Nephron (organoid): ENCODE measurements at regions not wholly inside any gene's neighbourhood (a gene's known extent, or its start where the extent isn't known, plus 50 kb on each side); places are given as distances from the start of the nearest gene placed in this dataset.

ENCODE experiments used
- H3K27ac Mint-ChIP-seq, 3 experiments: 2 replicates each; pipeline ENCODE4 v1.8.0; 2020; ENCODE audit warnings: mixed read lengths in 3 of 3, mild to moderate bottlenecking in 2 of 3, moderate library complexity in 1 of 3
- H3K27me3 Mint-ChIP-seq: 2 replicates; pipeline ENCODE4 v1.8.0; 2021; ENCODE audit warnings: low read depth, mild to moderate bottlenecking, moderate library complexity, mixed read lengths
- H3K36me3 Mint-ChIP-seq: 2 replicates; pipeline ENCODE4 v1.8.0; 2020; ENCODE audit warnings: low read depth, mixed read lengths
- H3K4me1 Mint-ChIP-seq: 2 replicates; pipeline ENCODE4 v1.8.0; 2020; ENCODE audit warnings: mixed read lengths
- H3K4me3 Mint-ChIP-seq, 3 experiments: 2 replicates each; pipeline ENCODE4 v1.8.0; 2020; ENCODE audit warnings: mild to moderate bottlenecking in 3 of 3, mixed read lengths in 3 of 3, moderate library complexity in 2 of 3
- H3K9me3 Mint-ChIP-seq: 2 replicates; pipeline ENCODE4 v1.8.0; 2020; ENCODE audit warnings: mixed read lengths
- CTCF ChIP-seq, 3 experiments: fragments of 200-600 bp; sonication (generic); IDR thresholded peaks; one replicate each; pipeline ENCODE4 v1.5.0; 2021; ENCODE audit warnings: antibody characterized with exemption in 3 of 3; ENCODE audit not compliant: unreplicated experiment in 3 of 3

GRCh38 chr20:60953321-60953720 is 298.7 kb upstream of the CDH4 start:
- no peak overlapping the region for H3K27ac Mint-ChIP-seq

GRCh38 chr20:60955706-60956105 is 296.4 kb upstream of the CDH4 start:
- TF ChIP-seq CTCF (IDR thresholded peaks at IDR 0.05; ENCODE audit: unreplicated experiment in 3 of 3): no peak
- Mint-ChIP-seq H3K4me3 (no peak overlapping the region), H3K36me3 (no peaks in the 10 kb centered on the region), H3K27me3 (peaks cover 41% of the 10 kb centered on the region), H3K27ac (no peak overlapping the region), H3K9me3 (peaks cover 5% of the 10 kb centered on the region), H3K4me1 (no peaks in the 10 kb centered on the region)

More at GRCh38 chr20:60953321-60953720, 298.7 kb upstream of the CDH4 start:
- no peaks in the 10 kb centered on the region for H3K4me1 Mint-ChIP-seq
- TF ChIP-seq CTCF (IDR thresholded peaks at IDR 0.05; ENCODE audit: unreplicated experiment in 3 of 3): no peak
- H3K9me3 Mint-ChIP-seq: peaks cover 3% of the 10 kb centered on the region
- no peak overlapping the region for H3K4me3 Mint-ChIP-seq
- H3K36me3 Mint-ChIP-seq: no peaks in the 10 kb centered on the region
- H3K27me3 Mint-ChIP-seq: peaks cover 25% of the 10 kb centered on the region

GRCh38 chr20:60956194-60956593 is 295.9 kb upstream of the CDH4 start:
- H3K36me3 Mint-ChIP-seq: no peaks in the 10 kb centered on the region
- TF ChIP-seq CTCF (IDR thresholded peaks at IDR 0.05; ENCODE audit: unreplicated experiment in 3 of 3): no peak
- no peaks in the 10 kb centered on the region for H3K4me1 Mint-ChIP-seq
- H3K27ac Mint-ChIP-seq: no peak overlapping the region
- H3K9me3 Mint-ChIP-seq: peaks cover 5% of the 10 kb centered on the region
- peaks cover 42% of the 10 kb centered on the region for H3K27me3 Mint-ChIP-seq
- no peak overlapping the region for H3K4me3 Mint-ChIP-seq

GRCh38 chr20:60957621-60958020 is 294.4 kb upstream of the CDH4 start:
- Mint-ChIP-seq H3K27me3 (peaks cover 40% of the 10 kb centered on the region), H3K9me3 (peaks cover 5% of the 10 kb centered on the region), H3K27ac (no peak overlapping the region), H3K4me3 (no peak overlapping the region), H3K36me3 (no peaks in the 10 kb centered on the region), H3K4me1 (no peaks in the 10 kb centered on the region)
- no peak for TF ChIP-seq CTCF (IDR thresholded peaks at IDR 0.05; ENCODE audit: unreplicated experiment in 3 of 3)

GRCh38 chr20:60959971-60960370 is 292.1 kb upstream of the CDH4 start:
- Mint-ChIP-seq H3K27ac (no peak overlapping the region), H3K27me3 (peaks cover 43% of the 10 kb centered on the region)

More at GRCh38 chr20:60959971-60960370, 292.1 kb upstream of the CDH4 start:
- peaks cover 2% of the 10 kb centered on the region for H3K9me3 Mint-ChIP-seq
- H3K4me1 Mint-ChIP-seq: no peaks in the 10 kb centered on the region
- no peaks in the 10 kb centered on the region for H3K36me3 Mint-ChIP-seq
- H3K4me3 Mint-ChIP-seq: no peak overlapping the region
- no peak for TF ChIP-seq CTCF (IDR thresholded peaks at IDR 0.05; ENCODE audit: unreplicated experiment in 3 of 3)
